PC-3 (cell line): ENCODE measurements at regions not wholly inside any gene's neighbourhood (a gene's known extent, or its start where the extent isn't known, plus 50 kb on each side); places are given as distances from the start of the nearest gene placed in this dataset.

ENCODE experiments used
- ATAC-seq: fragments of 200-7000 bp; cut with Tn5 transposase; 2 replicates; pipeline ENCODE4 v1.9.1; 2020; ENCODE audit warnings: mild to moderate bottlenecking, moderate library complexity
- BruUV-seq: library from RNA; stranded (reverse); fragments of 400-500 nt; replicated peaks from 2 replicates; lab custom pipeline; 2021; lab: Mats Ljungman, UMichigan
- CTCF ChIA-PET: fragments of 300-600 bp; sonication (Branson Sonifier 250); formaldehyde crosslinking; loops from one replicate; lab custom pipeline; 2022; ENCODE audit warnings: antibody characterized with exemption; lab: Charles Lee
- POLR2A ChIA-PET: fragments of 300-600 bp; sonication (Branson Sonifier 250); formaldehyde crosslinking; loops from one replicate; lab custom pipeline; 2022; ENCODE audit warnings: antibody characterized with exemption; ENCODE audit not compliant: unreplicated experiment; lab: Charles Lee
- DNase-seq: peaks from one replicate; pipeline ENCODE4 v3.0.0-alpha.2; 2015
- H2AFZ ChIP-seq: fragments of 300-600 bp; sonication (generic); 2 replicates; pipeline ENCODE4 v1.6.0; 2016; ENCODE audit warnings: antibody characterized with exemption, low read length
- H3F3A ChIP-seq: fragments of 300-600 bp; sonication (generic); one replicate; pipeline ENCODE4 v1.6.0; 2017; ENCODE audit warnings: antibody characterized with exemption, low read length, control low read depth, mild to moderate bottlenecking; ENCODE audit not compliant: unreplicated experiment
- H3K27ac ChIP-seq: fragments of 300-600 bp; sonication (generic); 2 replicates; pipeline ENCODE4 v1.5.1; 2016; ENCODE audit warnings: mild to moderate bottlenecking, low read length
- H3K27me3 ChIP-seq: fragments of 300-600 bp; sonication (generic); 2 replicates; pipeline ENCODE4 v1.6.1; 2016; ENCODE audit warnings: low read length, mixed read lengths
- H3K36me3 ChIP-seq: fragments of 300-600 bp; sonication (generic); 2 replicates; pipeline ENCODE4 v1.6.1; 2016; ENCODE audit warnings: low read depth, mixed run types, low read length, mixed read lengths
- H3K4me1 ChIP-seq: fragments of 300-600 bp; sonication (generic); 2 replicates; pipeline ENCODE4 v1.5.1; 2016; ENCODE audit warnings: low read length; ENCODE audit not compliant: insufficient read depth
- H3K4me2 ChIP-seq: fragments of 300-600 bp; sonication (generic); 2 replicates; pipeline ENCODE4 v1.6.0; 2016; ENCODE audit warnings: low read length
- H3K4me3 ChIP-seq: fragments of 300-600 bp; sonication (generic); 2 replicates; pipeline ENCODE4 v1.5.1; 2016; ENCODE audit warnings: mild to moderate bottlenecking, low read length, mixed read lengths
- H3K79me2 ChIP-seq: fragments of 300-600 bp; sonication (generic); 2 replicates; pipeline ENCODE4 v1.6.1; 2017; ENCODE audit warnings: low read length, mixed read lengths
- H3K9ac ChIP-seq: fragments of 300-600 bp; sonication (generic); 2 replicates; pipeline ENCODE4 v1.6.0; 2016; ENCODE audit warnings: mild to moderate bottlenecking, low read length
- H3K9me2 ChIP-seq: fragments of 300-600 bp; sonication (generic); replicated peaks from 2 replicates; pipeline ENCODE4 v1.6.1; 2016; ENCODE audit warnings: mixed run types, low read length, mixed read lengths
- H3K9me3 ChIP-seq: fragments of 300-600 bp; sonication (generic); 2 replicates; pipeline ENCODE4 v1.6.1; 2016; ENCODE audit warnings: low read length, mixed read lengths
- H4K20me1 ChIP-seq: fragments of 300-600 bp; sonication (generic); 2 replicates; pipeline ENCODE4 v1.6.1; 2016; ENCODE audit warnings: low read length, mixed read lengths
- EZH2 ChIP-seq: fragments of 300-600 bp; sonication (generic); IDR thresholded peaks from one replicate; pipeline ENCODE4 v1.6.1; 2017; ENCODE audit warnings: antibody characterized with exemption, mild to moderate bottlenecking, low read length; ENCODE audit not compliant: unreplicated experiment
- EZH2phosphoT487 ChIP-seq: fragments of 300-600 bp; sonication (generic); IDR thresholded peaks from 2 replicates; pipeline ENCODE4 v1.6.1; 2018; ENCODE audit warnings: mild to moderate bottlenecking, antibody characterized with exemption, low read length, borderline replicate concordance
- intact Hi-C: fragments of 100-400 bp; cut with micrococcal nuclease; formaldehyde crosslinking; loops from 2 replicates; pipeline ENCODE4 v1.9.0; 2023
- TF ChIP-seq, protein P1 (sequence below): fragments of 300-600 bp; sonication (generic); conservative IDR thresholded peaks from 2 replicates; pipeline ENCODE4 v1.5.1; 2017; ENCODE audit warnings: antibody characterized with exemption, low read depth, mild to moderate bottlenecking, low read length

DNA sequence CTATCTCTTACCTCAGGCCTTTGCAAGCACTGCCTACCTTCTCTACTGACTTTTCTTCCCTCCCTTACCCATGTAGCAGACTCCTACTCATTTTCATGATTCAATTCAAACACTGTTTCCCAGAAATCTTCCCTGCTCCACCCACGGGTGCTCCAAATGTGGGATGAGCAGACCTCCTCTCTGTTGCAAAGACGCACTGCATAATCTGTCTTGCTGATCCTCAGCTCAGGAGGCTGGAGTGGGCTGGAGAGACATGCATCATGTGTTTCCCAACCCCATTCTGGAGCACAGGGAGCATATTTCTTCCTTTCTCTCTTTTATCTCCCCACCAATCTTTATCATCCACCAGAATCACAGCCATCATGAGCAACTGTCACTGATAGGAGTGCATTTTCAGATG lies 459.9 kb upstream of the NFIA start:
- no peak for DNase-seq

DNA sequence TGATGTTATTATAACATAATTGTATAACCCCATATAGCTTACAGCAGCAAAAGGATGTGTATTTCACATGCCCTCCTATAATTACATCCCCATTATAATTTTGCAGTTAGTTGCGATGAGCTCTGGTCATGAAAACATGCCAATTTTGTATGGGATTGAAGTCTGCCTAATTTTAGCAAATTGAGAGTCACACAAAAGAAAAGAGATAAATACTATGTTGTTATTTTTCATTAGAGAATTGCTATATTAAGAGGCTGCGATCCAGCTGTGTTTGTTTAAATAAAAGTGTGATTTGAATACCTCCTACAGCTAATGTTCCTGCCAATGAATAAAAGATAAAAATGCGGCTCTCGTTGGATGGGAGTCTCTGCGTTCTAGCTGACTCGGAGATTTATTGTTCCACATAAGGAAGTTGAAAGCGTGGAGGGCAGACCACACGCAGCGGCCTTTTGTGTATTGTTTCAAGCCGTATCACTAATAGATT lies 461.0 kb upstream of the NFIA start:
- Histone ChIP-seq H4K20me1 (no peaks in the 10 kb centered on the region), H3K27ac (no peak overlapping the region), H3K4me2 (no peak overlapping the region), H3K9me2 (no peaks in the 10 kb centered on the region), H3F3A (no peaks in the 10 kb centered on the region), H3K27me3 (no peaks in the 10 kb centered on the region), H3K36me3 (no peaks in the 10 kb centered on the region), H3K9ac (no peak overlapping the region), H3K4me3 (no peak overlapping the region), H3K9me3 (no peaks in the 10 kb centered on the region), H3K79me2 (no peaks in the 10 kb centered on the region), H2AFZ (no peak overlapping the region), H3K4me1 (no peaks in the 10 kb centered on the region)
- POLR2A ChIA-PET = no interaction called here
- DNase-seq = no peak
- CTCF ChIA-PET = no interaction called here
- ATAC-seq = no peak
- TF ChIP-seq, protein P1, sequence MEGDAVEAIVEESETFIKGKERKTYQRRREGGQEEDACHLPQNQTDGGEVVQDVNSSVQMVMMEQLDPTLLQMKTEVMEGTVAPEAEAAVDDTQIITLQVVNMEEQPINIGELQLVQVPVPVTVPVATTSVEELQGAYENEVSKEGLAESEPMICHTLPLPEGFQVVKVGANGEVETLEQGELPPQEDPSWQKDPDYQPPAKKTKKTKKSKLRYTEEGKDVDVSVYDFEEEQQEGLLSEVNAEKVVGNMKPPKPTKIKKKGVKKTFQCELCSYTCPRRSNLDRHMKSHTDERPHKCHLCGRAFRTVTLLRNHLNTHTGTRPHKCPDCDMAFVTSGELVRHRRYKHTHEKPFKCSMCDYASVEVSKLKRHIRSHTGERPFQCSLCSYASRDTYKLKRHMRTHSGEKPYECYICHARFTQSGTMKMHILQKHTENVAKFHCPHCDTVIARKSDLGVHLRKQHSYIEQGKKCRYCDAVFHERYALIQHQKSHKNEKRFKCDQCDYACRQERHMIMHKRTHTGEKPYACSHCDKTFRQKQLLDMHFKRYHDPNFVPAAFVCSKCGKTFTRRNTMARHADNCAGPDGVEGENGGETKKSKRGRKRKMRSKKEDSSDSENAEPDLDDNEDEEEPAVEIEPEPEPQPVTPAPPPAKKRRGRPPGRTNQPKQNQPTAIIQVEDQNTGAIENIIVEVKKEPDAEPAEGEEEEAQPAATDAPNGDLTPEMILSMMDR = no peak
- TF ChIP-seq EZH2phosphoT487 = no peak
- TF ChIP-seq EZH2 = no peak
- intact Hi-C loops = no loop called here
- no TSS peak for BruUV-seq

More for the DNA sequence above, 459.9 kb upstream of the NFIA start:
- CTCF ChIA-PET = no interaction called here
- Histone ChIP-seq H3K36me3 (no peaks in the 10 kb centered on the region), H3F3A (no peaks in the 10 kb centered on the region), H3K9ac (no peak overlapping the region), H3K27ac (no peak overlapping the region), H2AFZ (no peak overlapping the region), H4K20me1 (no peaks in the 10 kb centered on the region), H3K4me1 (no peaks in the 10 kb centered on the region), H3K4me2 (no peak overlapping the region), H3K4me3 (no peak overlapping the region), H3K79me2 (no peaks in the 10 kb centered on the region), H3K9me3 (no peaks in the 10 kb centered on the region), H3K27me3 (no peaks in the 10 kb centered on the region), H3K9me2 (no peaks in the 10 kb centered on the region)
- intact Hi-C loops = no loop called here
- POLR2A ChIA-PET = no interaction called here
- TF ChIP-seq, protein P1 = no peak
- no peak for TF ChIP-seq EZH2
- TF ChIP-seq EZH2phosphoT487 = no peak
- no TSS peak for BruUV-seq
- ATAC-seq = no peak

DNA sequence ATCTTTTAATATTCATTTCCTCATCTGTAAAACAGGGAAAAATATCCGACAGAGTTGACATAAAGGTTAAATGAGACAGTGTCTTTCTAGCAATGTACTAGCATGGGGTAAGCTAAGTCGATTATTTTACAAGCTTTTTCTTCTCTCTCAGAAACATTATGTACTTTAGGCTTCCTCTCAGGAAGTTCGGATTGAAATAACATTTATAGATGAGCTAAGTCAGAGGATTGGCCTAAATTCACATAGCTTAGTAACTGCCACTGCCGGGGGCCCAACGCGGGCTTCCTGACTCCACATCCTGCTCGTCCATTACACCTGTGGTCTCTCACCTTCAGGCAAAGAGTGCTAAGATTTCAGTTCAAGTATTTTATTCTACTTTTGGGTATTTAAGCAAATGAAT lies 462.3 kb upstream of the NFIA start:
- Histone ChIP-seq H4K20me1 (no peaks in the 10 kb centered on the region), H3K9me3 (no peaks in the 10 kb centered on the region), H3K9me2 (no peaks in the 10 kb centered on the region), H3K4me3 (no peak overlapping the region), H2AFZ (no peak overlapping the region), H3K27ac (no peak overlapping the region), H3K9ac (no peak overlapping the region), H3K4me1 (no peaks in the 10 kb centered on the region), H3K27me3 (no peaks in the 10 kb centered on the region), H3K79me2 (no peaks in the 10 kb centered on the region), H3K4me2 (no peak overlapping the region), H3F3A (no peaks in the 10 kb centered on the region), H3K36me3 (no peaks in the 10 kb centered on the region)
- ChIA-PET CTCF (no interaction called here), POLR2A (no interaction called here)
- intact Hi-C loops = no loop called here
- TF ChIP-seq EZH2phosphoT487 = no peak
- no peak for TF ChIP-seq EZH2
- TF ChIP-seq, protein P1 = no peak
- no TSS peak for BruUV-seq
- no peak for DNase-seq
- peak; percentile 37 for ATAC-seq
